Smooth muscle cell (in vitro differentiated cells): ENCODE measurements at regions not wholly inside any gene's neighbourhood (a gene's known extent, or its start where the extent isn't known, plus 50 kb on each side); places are given as distances from the start of the nearest gene placed in this dataset.

Experiments used
- DNase-seq: peaks from one replicate; lab custom pipeline; 2025; ENCODE audit not compliant: unreplicated experiment; lab: John Stamatoyannopoulos, UW
- H2AFZ ChIP-seq: fragments of 200-600 bp; sonication (generic); 2 replicates; pipeline ENCODE4 v1.6.0; 2016; ENCODE audit warnings: antibody characterized with exemption, low read depth, mild to moderate bottlenecking
- H3F3A ChIP-seq: fragments of 200-600 bp; sonication (generic); 2 replicates; pipeline ENCODE4 v1.6.0; 2017; ENCODE audit warnings: antibody characterized with exemption, low read depth
- H3K27ac ChIP-seq: fragments of 200-600 bp; sonication (generic); 2 replicates; pipeline ENCODE4 v1.5.1; 2016; ENCODE audit warnings: low read depth, mild to moderate bottlenecking
- H3K27me3 ChIP-seq: fragments of 200-600 bp; sonication (generic); 2 replicates; pipeline ENCODE4 v1.6.1; 2016; ENCODE audit warnings: low read depth, mild to moderate bottlenecking
- H3K36me3 ChIP-seq: fragments of 200-600 bp; sonication (generic); 2 replicates; pipeline ENCODE4 v1.5.1; 2016; ENCODE audit warnings: low read depth
- H3K4me1 ChIP-seq: fragments of 200-600 bp; sonication (generic); 2 replicates; pipeline ENCODE4 v1.5.1; 2016; ENCODE audit warnings: low read depth
- H3K4me2 ChIP-seq: fragments of 200-600 bp; sonication (generic); 2 replicates; pipeline ENCODE4 v1.6.0; 2016; ENCODE audit warnings: mild to moderate bottlenecking
- H3K4me3 ChIP-seq: fragments of 200-600 bp; sonication (generic); 2 replicates; pipeline ENCODE4 v1.5.1; 2016; ENCODE audit warnings: mild to moderate bottlenecking
- H3K79me2 ChIP-seq: fragments of 200-600 bp; sonication (generic); 2 replicates; pipeline ENCODE4 v1.6.0; 2016; ENCODE audit warnings: low read depth, mild to moderate bottlenecking
- H3K9ac ChIP-seq: fragments of 200-600 bp; sonication (generic); 2 replicates; pipeline ENCODE4 v1.6.0; 2016; ENCODE audit warnings: low read depth
- H3K9me3 ChIP-seq: fragments of 200-600 bp; sonication (generic); replicated peaks from 2 replicates; pipeline ENCODE4 v1.5.1; 2016; ENCODE audit warnings: low read depth
- H4K20me1 ChIP-seq: fragments of 200-600 bp; sonication (generic); 2 replicates; pipeline ENCODE4 v1.6.0; 2016; ENCODE audit warnings: low read depth
- WGBS: methylation state at CpG from one replicate; pipeline ENCODE4 v1.1.7; 2016; ENCODE audit warnings: low lambda C conversion rate; 5-methylcytosine and 5-hydroxymethylcytosine counted together
- TF ChIP-seq, protein P1 (sequence below): fragments of 200-600 bp; sonication (generic); IDR thresholded peaks from 2 replicates; pipeline ENCODE4 v1.5.1; 2017; ENCODE audit warnings: borderline replicate concordance, mild to moderate bottlenecking, antibody characterized with exemption; ENCODE audit not compliant: insufficient read depth, poor library complexity, severe bottlenecking

GRCh38 chr13:47372751-47373150 is 475.9 kb upstream of the HTR2A start:
- H3K27me3 ChIP-seq, result no peaks in the 10 kb centered on the region
- 12% methylated on average over 1 of the region's 1 CpG for WGBS
- TF ChIP-seq, protein P1, sequence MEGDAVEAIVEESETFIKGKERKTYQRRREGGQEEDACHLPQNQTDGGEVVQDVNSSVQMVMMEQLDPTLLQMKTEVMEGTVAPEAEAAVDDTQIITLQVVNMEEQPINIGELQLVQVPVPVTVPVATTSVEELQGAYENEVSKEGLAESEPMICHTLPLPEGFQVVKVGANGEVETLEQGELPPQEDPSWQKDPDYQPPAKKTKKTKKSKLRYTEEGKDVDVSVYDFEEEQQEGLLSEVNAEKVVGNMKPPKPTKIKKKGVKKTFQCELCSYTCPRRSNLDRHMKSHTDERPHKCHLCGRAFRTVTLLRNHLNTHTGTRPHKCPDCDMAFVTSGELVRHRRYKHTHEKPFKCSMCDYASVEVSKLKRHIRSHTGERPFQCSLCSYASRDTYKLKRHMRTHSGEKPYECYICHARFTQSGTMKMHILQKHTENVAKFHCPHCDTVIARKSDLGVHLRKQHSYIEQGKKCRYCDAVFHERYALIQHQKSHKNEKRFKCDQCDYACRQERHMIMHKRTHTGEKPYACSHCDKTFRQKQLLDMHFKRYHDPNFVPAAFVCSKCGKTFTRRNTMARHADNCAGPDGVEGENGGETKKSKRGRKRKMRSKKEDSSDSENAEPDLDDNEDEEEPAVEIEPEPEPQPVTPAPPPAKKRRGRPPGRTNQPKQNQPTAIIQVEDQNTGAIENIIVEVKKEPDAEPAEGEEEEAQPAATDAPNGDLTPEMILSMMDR, result no peak

GRCh38 chr13:47351798-47352197 is 454.9 kb upstream of the HTR2A start:
- Histone ChIP-seq H3K79me2 (no peaks in the 10 kb centered on the region), H3K27me3 (no peaks in the 10 kb centered on the region), H3K36me3 (no peaks in the 10 kb centered on the region), H3K4me2 (no peak overlapping the region), H3K9ac (no peak overlapping the region), H3F3A (no peaks in the 10 kb centered on the region), H4K20me1 (no peaks in the 10 kb centered on the region), H2AFZ (no peak overlapping the region), H3K4me1 (no peaks in the 10 kb centered on the region), H3K9me3 (no peaks in the 10 kb centered on the region), H3K27ac (no peak overlapping the region), H3K4me3 (no peak overlapping the region)
- no peak for DNase-seq
- 95% methylated on average over 3 of the region's 3 CpGs for WGBS
- TF ChIP-seq, protein P1, result no peak

More at GRCh38 chr13:47372751-47373150, 475.9 kb upstream of the HTR2A start:
- Histone ChIP-seq H4K20me1 (no peaks in the 10 kb centered on the region), H3K9me3 (peaks cover 12% of the 10 kb centered on the region), H3K4me1 (no peaks in the 10 kb centered on the region), H3K9ac (no peak overlapping the region), H2AFZ (no peak overlapping the region), H3K36me3 (no peaks in the 10 kb centered on the region), H3K27ac (no peak overlapping the region), H3F3A (no peaks in the 10 kb centered on the region), H3K79me2 (no peaks in the 10 kb centered on the region), H3K4me2 (no peak overlapping the region), H3K4me3 (no peak overlapping the region)
- DNase-seq, result no peak

- no peak for DNase-seq
- TF ChIP-seq, protein P1, result no peak
- no peaks in the 10 kb centered on the region for H3F3A ChIP-seq
- no peak overlapping the region for H3K27ac ChIP-seq
- H3K9ac ChIP-seq, result no peak overlapping the region
- no peak overlapping the region for H3K4me3 ChIP-seq
- H2AFZ ChIP-seq, result no peak overlapping the region
- no peak overlapping the region for H3K4me2 ChIP-seq
- no peaks in the 10 kb centered on the region for H3K27me3 ChIP-seq
- WGBS, result 84% methylated on average over 2 of the region's 2 CpGs
- H3K4me1 ChIP-seq, result no peaks in the 10 kb centered on the region
- no peaks in the 10 kb centered on the region for H3K9me3 ChIP-seq
- no peaks in the 10 kb centered on the region for H4K20me1 ChIP-seq
- H3K36me3 ChIP-seq, result no peaks in the 10 kb centered on the region
- no peaks in the 10 kb centered on the region for H3K79me2 ChIP-seq
Measured at GRCh38 chr13:47350334-47351124, 453.7 kb upstream of the HTR2A start.

- Histone ChIP-seq H3K9ac (no peak overlapping the region), H3K27ac (no peak overlapping the region), H3K4me2 (no peak overlapping the region), H4K20me1 (no peaks in the 10 kb centered on the region), H3K79me2 (no peaks in the 10 kb centered on the region), H3K4me3 (no peak overlapping the region), H2AFZ (peak overlapping the region; percentile 60), H3K4me1 (no peaks in the 10 kb centered on the region), H3K36me3 (no peaks in the 10 kb centered on the region), H3K27me3 (no peaks in the 10 kb centered on the region), H3K9me3 (no peaks in the 10 kb centered on the region), H3F3A (no peaks in the 10 kb centered on the region)
- TF ChIP-seq, protein P1, result no peak
- no peak for DNase-seq
- WGBS, result 87% methylated on average over 1 of the region's 1 CpG
Measured at GRCh38 chr13:47349211-47349610, 452.4 kb upstream of the HTR2A start.
